Right renal cortex interstitium (tissue), 3 donors: ENCODE measurements at regions not wholly inside any gene's neighbourhood (a gene's known extent, or its start where the extent isn't known, plus 50 kb on each side); places are given as distances from the start of the nearest gene placed in this dataset.
"Not testable (repeated sequence)": the region's sequence is repeated elsewhere in the genome, so short reads cannot be mapped to it uniquely, and the experiment has no call there.

Experiments
- DNase-seq, 3 donors: peaks; one replicate each; pipeline ENCODE4 v3.0.0-alpha.2; 2013; ENCODE audit warnings: low read depth in 3 of 3, low spot score in 2 of 3

DNA sequence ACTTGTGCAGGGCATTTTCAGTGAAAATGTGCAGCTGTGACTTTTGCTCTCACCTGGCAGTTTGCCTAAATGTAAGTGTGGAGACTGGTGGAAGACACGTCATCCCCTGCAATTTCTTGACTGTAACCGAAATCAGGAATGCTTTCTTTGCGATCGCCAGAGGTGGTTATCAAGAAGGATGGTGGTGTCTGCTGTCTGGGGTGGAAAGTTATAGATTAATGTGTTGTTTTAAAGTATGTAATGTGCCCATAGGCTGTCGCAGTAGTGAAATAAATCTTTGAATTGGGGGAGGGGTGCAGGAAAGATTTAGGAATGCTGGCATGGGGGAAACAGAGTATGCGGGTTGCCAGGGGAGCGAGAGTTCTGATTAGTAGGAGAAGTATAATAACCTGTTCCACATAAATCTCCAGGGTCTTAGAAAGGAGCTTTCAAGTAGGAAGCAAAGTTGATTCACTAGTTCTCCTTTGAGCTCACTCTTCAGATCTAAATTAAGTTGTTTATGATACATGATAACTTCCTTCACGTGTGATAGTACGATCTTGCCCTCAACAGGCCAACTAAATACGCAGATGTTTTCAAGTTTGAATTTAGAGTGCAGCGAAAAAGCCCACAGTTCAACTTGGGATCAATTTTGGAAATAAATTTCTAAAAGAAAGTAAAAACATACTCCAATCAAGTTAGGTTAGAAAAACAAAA, 1520.0 kb upstream of the SLC10A2 start:
- DNase-seq = no peak

- DNase-seq = no peak
These were observed 1518.3 kb upstream of the SLC10A2 start for GRCh38 chr13:104584481-104584880.

DNA sequence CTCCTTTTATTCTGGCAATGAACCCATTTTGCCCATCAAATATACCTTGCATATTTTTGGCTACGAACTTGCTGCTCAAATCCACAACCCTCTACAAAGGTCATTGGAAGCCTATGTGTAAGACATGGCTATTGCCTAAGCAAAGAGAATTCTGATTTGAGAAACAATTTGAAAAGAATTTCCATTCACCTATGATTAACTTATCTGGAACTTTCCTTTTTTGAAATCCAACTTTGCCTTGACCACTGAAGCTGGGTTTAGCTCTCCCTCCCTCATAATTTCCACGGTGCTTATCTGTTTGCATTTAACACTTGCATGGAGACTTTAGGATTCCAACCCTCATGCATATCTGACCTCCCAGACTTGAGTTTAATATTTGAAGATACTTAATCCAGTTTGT, 1514.7 kb upstream of the SLC10A2 start:
- no peak for DNase-seq

- no peak for DNase-seq
These were observed 1511.0 kb upstream of the SLC10A2 start for GRCh38 chr13:104577071-104577815.

GRCh38 chr13:104571893-104572229, 1505.6 kb upstream of the SLC10A2 start:
- no peak for DNase-seq

DNA sequence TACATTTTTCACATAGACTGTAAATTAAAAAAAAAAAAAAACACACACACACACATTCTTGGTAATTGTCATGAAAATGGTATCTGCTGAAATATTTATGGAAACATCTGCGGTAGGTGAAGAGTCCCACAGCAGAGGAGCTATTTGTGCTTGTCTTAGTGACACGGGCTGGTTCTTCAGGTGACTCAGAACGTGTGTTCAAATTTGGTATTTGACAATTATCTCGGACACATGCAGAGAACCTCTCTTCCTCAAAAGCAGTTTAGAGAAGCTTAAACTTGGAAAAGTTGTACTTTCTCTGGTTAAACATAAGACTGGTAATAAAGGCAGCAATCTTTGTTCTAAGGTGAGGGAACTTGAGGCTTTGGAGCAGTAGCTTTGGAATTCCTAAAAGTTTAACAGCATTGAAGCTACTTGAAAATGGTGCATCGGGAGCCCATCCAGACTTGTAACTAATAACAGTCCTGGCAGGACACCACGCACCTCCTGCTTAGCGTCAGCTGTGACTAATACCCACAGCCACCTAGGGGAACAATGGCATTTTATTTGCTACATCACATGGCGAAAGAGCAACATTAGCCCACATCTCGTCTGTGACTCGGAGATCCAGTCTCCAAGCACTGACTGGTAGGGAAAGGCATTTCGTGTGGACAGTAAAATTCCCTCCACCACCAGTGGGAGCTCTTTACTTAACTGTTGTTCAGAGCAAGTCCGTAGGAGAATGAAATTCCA, 1505.1 kb upstream of the SLC10A2 start:
- DNase-seq = peak; percentile 63 to 74 (median 66)

GRCh38 chr13:104567114-104567513, 1500.9 kb upstream of the SLC10A2 start:
- no peak for DNase-seq

DNA sequence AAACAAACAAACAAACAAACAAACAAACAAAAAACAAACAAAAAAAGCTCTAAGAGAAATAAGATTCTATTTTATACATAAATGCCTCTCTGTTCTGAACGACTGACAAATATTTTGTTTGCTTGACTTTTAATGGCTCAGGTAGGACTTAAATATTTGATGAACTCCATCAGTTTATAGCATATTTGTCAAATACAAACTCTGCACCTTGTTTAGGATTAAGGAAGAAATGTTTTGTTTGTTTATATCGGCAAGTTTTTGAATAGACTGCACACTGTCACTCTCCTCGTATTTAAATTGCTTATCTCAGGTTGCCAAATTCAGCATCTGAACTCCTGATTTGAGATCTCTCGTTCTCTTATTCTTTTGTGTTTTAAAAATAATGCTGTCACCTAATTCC, 1499.7 kb upstream of the SLC10A2 start:
- no peak for DNase-seq

GRCh38 chr13:104553896-104554295, 1487.7 kb upstream of the SLC10A2 start:
- no peak for DNase-seq

DNA sequence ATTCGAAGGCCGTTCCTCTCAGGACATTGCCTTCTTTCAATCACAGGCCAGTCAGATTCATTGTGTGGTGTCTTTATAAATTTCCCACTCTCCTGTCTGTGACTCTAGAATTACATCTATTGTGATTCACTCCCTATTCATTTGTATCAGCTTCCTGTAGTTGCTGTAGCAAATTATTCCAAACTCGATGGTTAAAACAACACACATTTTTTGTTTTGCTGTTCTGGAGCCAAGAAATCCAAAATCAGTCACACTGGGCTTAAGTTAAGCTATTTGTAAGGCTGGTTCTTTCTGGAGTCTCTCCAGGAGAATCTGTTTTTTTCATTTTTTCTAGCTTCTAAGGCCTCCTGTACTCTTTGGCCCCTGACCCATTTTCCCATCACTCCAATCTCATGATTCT, 1487.0 kb upstream of the SLC10A2 start:
- DNase-seq = no peak

GRCh38 chr13:104534847-104535246, 1468.6 kb upstream of the SLC10A2 start:
- no peak for DNase-seq

DNA sequence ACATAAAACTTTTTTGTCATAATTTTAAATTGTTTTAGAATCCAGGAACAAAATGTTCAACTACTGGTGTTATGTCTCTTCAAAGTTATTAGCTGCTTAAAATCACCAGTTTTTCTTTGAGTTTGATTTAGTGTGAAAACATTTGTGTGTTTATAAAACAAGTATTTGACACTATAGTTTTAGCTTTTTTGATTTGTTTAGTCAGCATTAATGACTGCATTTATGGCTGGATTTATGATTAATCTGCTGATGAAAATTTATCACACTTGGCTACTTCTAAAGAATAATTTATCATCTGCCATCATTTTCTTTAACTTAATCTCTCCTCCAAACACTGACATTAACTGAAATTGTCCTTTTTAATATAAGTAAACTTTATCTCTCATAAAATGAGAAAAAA, 1465.9 kb upstream of the SLC10A2 start:
- no peak for DNase-seq

GRCh38 chr13:104530741-104531140, 1464.5 kb upstream of the SLC10A2 start:
- no peak for DNase-seq

DNA sequence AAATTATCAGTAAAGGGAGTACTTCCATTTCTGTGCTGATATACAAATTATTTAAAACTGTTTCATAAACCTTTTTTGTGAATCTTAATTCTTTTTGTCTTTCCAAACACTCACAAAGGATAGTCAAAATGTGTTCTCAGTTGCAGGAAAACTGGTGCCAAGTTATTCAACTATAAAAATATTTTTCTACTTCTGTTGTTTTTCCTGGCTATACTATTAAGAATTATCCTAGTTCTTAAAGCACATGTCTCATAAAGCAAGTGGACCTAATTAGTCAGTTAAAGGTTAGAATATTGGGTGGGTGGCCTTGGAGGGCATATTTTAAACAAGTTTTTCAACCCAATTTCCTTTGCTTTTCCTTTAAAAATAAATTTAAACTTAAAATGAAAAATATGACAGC, 1460.3 kb upstream of the SLC10A2 start:
- no peak for DNase-seq

- DNase-seq = no peak
These were observed 1459.2 kb upstream of the SLC10A2 start for GRCh38 chr13:104525467-104525866.

- DNase-seq = no peak
These were observed 1456.2 kb upstream of the SLC10A2 start for GRCh38 chr13:104522235-104523072.

DNA sequence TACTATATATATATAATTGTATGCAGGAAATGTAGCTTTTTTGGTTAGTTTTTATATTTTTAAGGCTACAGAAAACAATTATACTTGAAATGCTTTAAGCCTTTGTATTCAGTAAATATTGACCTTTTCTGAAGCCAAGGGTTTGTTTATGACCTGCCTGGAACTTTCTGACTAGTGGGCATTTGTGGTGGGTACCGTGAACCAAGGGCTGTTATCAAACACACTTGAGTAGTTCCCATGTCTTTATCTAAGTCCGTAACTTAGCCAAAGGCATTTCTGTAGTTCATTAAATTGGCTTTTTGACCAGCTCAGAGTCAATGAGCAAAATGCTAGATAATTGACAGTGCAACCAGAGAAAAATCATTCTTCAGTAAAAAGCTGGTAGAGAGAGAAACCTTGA, 1444.2 kb upstream of the SLC10A2 start:
- DNase-seq = no peak

GRCh38 chr13:104493502-104493901, 1427.3 kb upstream of the SLC10A2 start:
- not testable (repeated sequence) for DNase-seq

DNA sequence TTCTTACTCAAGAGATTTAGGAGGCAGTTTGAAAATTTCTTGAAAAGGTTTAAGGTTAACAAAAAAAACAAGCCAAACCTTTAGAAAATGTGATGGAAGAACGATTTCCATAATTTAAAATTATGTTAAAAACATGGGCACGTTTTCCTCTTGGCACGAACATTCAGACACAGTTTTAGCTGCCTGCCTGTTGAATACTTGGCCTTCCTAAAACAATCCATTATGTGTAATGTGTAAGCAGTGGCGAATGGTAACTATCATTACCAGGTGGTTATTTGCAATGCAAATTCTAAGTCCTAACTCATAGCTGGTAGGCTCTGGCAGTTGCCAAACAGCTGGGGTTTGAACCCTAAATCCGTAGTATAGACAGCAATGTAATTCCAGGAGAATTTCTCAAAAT, 1425.7 kb upstream of the SLC10A2 start:
- DNase-seq = no peak

DNA sequence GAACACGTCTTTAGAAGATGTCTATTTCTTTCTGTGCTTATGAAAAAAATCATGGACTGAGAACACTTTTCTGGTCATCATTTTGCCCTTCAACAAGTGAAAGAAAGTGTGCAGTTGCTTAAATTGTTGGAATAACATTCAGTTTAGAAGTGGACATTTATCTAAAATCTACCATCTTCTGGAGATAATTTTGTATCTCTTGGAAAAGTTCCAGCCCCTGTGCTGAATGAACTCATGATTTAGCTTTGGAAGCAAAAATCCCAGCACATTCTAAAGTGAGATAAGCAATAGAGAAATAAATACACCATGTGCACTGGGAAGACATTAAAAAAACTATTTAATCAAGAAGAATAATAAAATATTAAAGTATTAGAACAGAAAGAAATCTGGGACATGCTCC, 1420.8 kb upstream of the SLC10A2 start:
- no peak for DNase-seq

GRCh38 chr13:104485571-104485970, 1419.4 kb upstream of the SLC10A2 start:
- DNase-seq = no peak
